ENCODE measurements at regions not wholly inside any gene's neighbourhood (a gene's known extent, or its start where the extent isn't known, plus 50 kb on each side); places are given as distances from the start of the nearest gene placed in this dataset.

DNA sequence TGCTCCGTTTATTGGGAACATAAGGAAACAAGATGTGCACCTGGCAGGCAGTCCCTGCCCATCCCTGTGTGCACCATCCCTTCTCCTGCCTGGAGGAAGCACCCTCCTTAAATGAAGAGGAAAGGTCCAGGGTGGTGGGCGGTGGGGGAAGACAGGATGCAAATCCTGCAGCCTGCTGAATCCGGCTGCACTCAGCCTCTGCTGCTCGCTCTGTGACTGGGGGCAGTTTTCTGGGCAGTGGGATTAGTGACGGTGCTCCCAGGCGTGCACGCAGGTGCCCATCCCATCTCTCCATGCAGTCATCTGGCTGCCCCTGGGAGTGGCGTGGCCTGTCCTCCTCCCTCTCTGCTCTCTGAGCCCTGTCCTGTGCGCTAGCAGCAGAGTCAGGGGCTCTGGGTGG lies 371.3 kb upstream of the MYT1L start:
- TF ChIP-seq TCF12 (IDR thresholded peaks at IDR 0.05; ENCODE audit: low read depth, low read length) (no peak), EZH2 (IDR thresholded peaks at IDR 0.05; ENCODE audit: low read depth, low read length, severe bottlenecking) (no peak), CBX5 (IDR thresholded peaks at IDR 0.05; ENCODE audit: low read depth, low read length) (no peak), EP300 (IDR thresholded peaks at IDR 0.05; ENCODE audit: borderline replicate concordance in 1 of 2, low read depth in 2 of 2, low read length in 2 of 2) (no peak), POLR2A (IDR thresholded peaks at IDR 0.05; ENCODE audit: control extremely low read depth in 1 of 2, low read depth in 2 of 2, low read length in 2 of 2) (no peak), SP1 (IDR thresholded peaks at IDR 0.05; ENCODE audit: low read depth, low read length) (no peak), MAFK (IDR thresholded peaks at IDR 0.05; ENCODE audit: low read depth, low read length) (no peak), RAD21 (IDR thresholded peaks at IDR 0.05 in 1 of 2, conservative IDR thresholded peaks at IDR 0.05 in 1 of 2; ENCODE audit: low read depth in 2 of 2, low read length in 2 of 2) (no peak), SIN3A (conservative IDR thresholded peaks at IDR 0.05 in 1 of 2, IDR thresholded peaks at IDR 0.05 in 1 of 2; ENCODE audit: low read depth in 1 of 2, low read length in 2 of 2) (no peak)
- TF ChIP-seq, protein P1, sequence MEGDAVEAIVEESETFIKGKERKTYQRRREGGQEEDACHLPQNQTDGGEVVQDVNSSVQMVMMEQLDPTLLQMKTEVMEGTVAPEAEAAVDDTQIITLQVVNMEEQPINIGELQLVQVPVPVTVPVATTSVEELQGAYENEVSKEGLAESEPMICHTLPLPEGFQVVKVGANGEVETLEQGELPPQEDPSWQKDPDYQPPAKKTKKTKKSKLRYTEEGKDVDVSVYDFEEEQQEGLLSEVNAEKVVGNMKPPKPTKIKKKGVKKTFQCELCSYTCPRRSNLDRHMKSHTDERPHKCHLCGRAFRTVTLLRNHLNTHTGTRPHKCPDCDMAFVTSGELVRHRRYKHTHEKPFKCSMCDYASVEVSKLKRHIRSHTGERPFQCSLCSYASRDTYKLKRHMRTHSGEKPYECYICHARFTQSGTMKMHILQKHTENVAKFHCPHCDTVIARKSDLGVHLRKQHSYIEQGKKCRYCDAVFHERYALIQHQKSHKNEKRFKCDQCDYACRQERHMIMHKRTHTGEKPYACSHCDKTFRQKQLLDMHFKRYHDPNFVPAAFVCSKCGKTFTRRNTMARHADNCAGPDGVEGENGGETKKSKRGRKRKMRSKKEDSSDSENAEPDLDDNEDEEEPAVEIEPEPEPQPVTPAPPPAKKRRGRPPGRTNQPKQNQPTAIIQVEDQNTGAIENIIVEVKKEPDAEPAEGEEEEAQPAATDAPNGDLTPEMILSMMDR (IDR thresholded peaks at IDR 0.05; ENCODE audit: control extremely low read depth in 1 of 3, insufficient read depth in 1 of 3, low read depth in 1 of 3, low read length in 3 of 3), result no peak
- TF ChIP-seq, protein P2, sequence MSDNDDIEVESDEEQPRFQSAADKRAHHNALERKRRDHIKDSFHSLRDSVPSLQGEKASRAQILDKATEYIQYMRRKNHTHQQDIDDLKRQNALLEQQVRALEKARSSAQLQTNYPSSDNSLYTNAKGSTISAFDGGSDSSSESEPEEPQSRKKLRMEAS (IDR thresholded peaks at IDR 0.05), result no peak

Measured in H1 (cell line).